Upper lobe of left lung (tissue), 4 donors: ENCODE measurements at regions not wholly inside any gene's neighbourhood (a gene's known extent, or its start where the extent isn't known, plus 50 kb on each side); places are given as distances from the start of the nearest gene placed in this dataset.

Source experiments
- CTCF ChIP-seq, 6 experiments: fragments of 450-650 bp in 4 of 6; fragments of 200-600 bp in 2 of 6; sonication (generic) in 2 of 6; IDR thresholded peaks; one replicate each; pipeline ENCODE4 v1.5.1; 2016 to 2019; ENCODE audit warnings: antibody characterized with exemption in 6 of 6
- POLR2A ChIP-seq, 4 donors: fragments of 450-650 bp; IDR thresholded peaks; one replicate each; pipeline ENCODE4 v1.5.1; 2016 to 2017; ENCODE audit warnings: antibody characterized with exemption in 4 of 4, mild to moderate bottlenecking in 2 of 4
- POLR2AphosphoS5 ChIP-seq, 2 donors: sonication (generic); formaldehyde crosslinking; IDR thresholded peaks; one replicate each; pipeline ENCODE4 v1.5.1; 2017; ENCODE audit warnings: antibody characterized with exemption in 2 of 2

- TF ChIP-seq CTCF (IDR thresholded peaks at IDR 0.05) (no peak), POLR2AphosphoS5 (IDR thresholded peaks at IDR 0.05) (no peak), POLR2A (IDR thresholded peaks at IDR 0.05) (no peak)
These were observed 398.2 kb upstream of the PDE3A start for GRCh38 chr12:19970116-19970515.
